CD4-positive, alpha-beta T cell treated with Interleukin-15 for 1 hour (primary cell): ENCODE measurements at regions not wholly inside any gene's neighbourhood (a gene's known extent, or its start where the extent isn't known, plus 50 kb on each side); places are given as distances from the start of the nearest gene placed in this dataset.
"Not testable (repeated sequence)": the region's sequence is repeated elsewhere in the genome, so short reads cannot be mapped to it uniquely, and the experiment has no call there.

ENCODE experiments used
- DNase-seq: peaks from one replicate; pipeline ENCODE4 v3.0.0-alpha.2; 2020

DNA sequence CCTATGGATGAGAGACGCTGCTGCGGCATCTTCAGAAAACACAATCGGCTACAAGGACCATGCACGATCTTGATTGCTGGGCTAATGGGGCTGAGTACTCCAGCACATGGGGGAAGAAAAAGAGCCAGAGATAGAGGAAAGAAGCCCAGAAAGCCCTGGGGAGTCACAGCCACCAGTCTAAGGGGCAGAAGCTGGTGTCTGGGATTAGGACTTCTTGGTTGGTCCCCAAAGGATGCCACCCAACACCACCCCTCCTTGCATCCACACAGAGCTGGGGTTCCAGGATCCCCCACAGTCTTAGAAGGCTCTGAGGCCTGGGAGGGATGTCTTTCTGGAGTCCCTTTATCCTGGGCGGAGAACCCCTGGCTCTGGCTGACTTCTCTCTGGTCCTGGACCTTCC lies 98.4 kb upstream of the TARDBP start:
- no peak for DNase-seq

DNA sequence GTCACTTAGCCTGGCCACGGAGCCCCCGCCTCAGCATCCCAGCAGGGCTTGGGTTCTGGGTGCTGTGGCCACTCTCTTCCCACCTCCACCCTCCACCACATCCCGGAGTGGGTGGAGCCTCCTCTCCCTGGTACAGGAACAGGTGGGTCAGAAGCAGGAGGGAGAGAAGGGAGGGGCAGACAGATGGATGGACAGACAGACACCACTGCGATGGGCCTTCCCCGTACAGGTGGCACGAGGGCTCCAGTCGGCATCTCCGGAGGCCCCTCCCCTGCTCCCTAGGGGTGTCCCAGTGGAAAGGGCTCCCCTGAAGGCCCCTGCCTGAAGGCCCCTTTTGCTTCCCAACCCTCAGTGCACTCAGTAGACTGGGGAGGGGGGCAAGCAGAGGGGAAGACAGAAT lies 96.9 kb upstream of the TARDBP start:
- DNase-seq, result no peak

DNA sequence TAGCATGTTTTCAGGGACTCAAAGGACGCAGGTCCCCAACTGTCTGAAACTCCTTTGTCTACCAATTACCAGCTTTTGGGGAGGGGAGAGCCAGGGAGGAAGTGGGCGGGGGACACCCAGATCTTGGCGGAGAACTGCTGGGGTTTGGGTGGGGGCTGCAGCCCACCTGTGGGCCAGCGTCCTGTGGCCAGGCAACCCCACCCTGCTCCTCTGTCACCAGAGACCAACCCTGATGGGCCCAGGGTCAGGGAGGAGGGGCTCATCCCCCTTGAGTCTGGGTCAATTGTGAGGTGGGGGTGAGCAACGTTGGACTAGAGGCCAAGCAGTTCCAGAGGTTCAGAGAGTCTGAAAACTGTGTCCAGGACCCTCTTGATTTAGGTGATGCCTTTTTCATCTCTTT lies 96.1 kb upstream of the TARDBP start:
- no peak for DNase-seq

DNA sequence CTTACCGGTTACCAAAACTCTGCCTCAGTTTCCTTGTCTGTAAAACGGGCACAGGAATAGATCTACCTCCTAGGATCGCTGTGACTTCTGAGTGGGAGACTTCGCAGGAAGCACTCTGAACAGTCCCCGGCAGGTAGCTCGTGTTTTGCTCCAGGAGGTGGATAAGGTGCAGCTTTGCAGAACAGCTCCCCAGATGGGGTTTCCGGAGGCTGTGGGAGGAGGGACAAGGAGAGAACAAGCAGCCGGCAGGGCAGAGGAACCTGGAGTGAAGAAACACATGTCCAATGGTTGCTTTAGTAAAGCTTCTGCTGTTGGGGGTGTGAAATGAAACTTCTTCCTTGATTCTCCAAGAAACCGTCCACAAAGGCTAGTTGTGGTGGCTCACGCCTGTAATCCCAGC lies 95.5 kb upstream of the TARDBP start:
- no peak for DNase-seq

DNA sequence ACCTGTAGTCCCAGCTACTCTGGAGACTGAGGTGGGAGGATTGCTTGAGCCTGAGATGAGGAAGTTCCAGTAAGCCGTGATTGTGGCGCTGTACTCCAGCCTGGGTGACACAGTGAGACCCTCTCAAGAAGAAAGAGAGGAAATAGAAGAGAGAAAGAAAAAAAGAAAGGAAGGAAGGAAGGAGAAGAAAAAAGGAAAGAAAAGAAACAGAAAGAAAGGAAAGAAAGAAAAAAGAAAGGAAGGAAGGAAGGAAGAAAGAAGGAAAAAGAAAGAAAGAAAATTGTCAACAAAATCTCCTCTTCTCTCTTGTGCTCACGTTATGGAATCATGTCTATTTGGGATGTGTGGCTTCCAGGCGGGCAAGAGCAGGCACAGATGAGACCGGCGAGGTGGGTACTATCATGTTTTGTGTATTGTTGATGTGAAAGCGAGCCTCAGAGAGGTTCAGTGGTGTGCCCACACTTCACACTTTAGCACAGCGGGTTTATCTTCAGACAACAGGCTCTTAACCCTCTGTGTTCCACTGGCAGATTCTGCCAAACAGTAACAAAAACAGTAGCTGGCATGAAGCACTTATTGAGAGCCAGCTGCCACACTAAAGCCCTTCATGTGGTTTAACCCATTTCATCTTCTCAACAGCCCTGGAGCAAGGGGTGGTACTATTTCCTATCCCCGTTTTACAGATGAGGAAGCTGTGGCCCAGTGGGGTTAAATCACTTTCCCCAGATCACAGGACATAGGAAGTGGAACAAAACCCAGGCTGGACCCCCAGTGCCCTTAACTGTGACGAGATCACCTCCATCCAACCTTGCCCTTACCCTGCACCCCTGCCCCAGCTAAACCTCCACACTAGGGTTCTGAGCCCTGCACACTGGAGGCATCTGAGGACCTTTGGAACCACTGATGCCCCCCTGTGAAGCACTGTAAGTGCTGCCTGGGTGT lies 94.7 kb upstream of the TARDBP start:
- no peak for DNase-seq

DNA sequence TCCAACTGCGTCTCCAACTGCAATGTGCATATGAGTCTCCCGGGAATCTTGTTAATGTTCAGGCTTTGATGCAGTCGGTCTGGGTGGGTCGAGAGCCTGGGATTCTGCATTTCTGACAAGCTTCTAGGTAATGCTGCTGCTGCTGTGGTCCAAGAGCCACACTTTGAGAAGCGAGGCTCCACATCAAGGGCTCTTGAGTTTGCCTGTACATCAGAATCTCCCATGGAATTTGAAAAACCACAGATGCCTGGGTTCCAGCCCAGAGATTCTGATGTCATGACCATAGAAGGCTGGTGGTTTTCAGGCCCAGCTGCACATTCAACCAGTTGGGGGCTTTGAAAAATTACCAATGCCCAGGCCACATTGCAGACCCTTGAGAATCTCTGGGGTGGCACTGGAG lies 93.9 kb upstream of the TARDBP start:
- DNase-seq, result no peak

DNA sequence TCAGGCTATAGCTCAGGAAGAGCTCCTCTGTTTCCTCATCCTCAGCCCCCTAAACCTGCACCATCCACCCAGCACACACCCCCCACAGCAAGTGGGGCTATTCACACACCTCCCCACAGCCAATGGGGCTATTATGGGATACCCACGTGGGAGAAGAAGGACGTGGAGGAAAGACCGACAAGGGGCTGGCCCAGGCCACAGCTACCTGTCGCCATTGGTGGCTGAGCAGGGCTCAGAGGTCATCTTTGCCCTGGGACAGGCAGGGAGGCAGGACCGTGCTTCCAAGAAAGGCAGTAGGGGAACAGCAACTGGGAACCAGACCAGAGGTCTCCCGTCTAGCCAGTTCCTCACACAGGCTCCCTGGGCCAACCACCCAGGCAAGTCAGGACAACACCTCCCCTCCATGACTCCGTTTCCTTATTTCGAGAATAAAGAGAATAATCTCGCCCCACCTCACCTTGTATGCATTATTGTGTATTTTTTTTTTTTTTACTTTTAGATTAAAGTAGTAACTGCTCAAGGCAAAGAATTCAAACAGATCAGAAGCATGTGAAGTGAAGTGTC lies 92.3 kb upstream of the TARDBP start:
- no peak for DNase-seq

DNA sequence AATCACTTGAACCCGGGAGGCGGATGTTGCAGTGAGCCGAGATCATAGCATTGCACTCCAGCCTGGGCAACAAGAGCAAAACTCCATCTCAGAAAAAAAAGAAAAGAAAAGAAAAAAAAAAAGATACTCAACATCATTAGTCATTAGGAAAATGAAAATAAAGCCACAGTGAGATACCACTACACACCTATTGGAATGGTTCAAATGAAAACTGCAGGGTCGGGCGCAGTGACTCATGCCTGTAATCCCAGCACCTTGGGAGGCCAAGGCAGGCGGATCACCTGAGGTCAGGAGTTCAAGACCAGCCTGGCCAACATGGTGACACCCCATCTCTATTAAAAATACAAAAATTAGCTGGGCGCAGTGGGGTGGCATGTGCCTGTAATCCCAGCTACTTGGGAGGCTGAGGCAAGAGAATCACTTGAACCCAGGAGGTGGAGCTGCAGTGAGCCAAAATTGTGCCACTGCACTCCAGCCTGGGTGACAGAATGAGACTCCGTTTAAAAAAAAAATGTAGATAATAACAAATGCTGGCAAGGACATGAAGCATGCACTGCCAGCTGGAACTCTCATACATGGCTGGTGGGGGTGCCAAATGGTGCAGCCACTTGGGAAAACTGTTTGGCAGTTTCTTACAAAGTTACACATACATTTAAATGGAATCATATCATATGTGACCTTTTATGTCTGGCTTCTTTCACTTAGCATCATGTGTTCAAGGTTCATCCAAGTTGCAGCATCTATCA lies 90.0 kb upstream of the TARDBP start:
- DNase-seq, result not testable (repeated sequence)

DNA sequence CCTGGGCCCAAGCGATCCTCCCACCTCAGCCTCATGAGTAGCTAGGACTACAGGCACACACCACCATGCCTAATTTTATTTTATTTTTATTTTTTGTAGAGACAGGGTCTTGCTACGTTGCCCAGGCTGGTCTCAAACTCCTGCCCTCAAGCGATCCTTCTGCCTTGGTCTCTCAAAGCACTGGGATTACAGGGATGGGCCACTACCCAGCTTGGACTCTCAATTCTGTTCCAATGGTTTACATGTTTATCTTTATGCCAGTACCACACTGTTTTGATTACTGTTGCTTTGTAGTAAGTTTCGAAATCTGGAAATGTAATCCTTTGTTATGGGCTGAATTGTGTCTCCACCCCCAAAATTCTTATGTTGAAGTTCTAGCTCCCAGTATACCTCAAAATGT lies 88.4 kb upstream of the TARDBP start:
- DNase-seq, result no peak

DNA sequence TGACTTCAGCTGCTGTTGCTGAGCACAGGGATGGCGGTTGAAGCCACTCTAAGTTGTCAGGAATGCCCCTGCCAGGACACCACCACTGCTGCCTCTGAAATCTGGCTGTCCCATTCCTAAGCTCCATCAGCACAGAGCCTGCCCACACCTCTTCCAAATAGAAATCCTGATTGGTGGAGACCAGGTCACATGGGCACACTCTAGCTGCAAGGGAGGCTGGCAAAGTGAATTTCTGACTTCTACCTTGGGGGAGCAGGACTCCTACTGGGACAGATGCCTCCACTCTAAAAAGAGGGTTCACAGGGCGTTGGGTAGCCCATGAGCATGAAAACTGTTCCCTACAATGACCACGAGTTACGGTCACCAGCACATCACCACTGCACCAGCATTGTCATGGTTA lies 83.8 kb upstream of the TARDBP start:
- DNase-seq, result no peak

DNA sequence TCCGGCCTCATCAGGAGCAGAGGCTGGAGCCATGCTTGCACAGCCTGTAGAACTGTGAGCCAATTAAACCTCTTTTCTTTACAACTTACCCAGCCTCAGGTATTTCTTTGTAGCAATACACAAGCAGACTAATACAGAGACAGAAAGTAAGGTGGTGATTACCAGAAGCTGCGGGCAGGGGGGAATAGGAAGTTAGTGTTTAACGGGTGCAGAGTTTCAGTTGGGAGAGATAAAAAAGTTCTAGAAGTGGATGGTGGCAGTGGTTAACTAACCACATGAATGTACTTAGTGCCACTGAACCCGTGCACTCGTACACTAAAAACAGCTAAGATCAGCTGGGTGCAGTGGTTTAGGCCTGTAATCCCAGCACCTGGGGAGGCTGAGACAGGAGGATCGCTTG lies 80.4 kb upstream of the TARDBP start:
- DNase-seq, result no peak

DNA sequence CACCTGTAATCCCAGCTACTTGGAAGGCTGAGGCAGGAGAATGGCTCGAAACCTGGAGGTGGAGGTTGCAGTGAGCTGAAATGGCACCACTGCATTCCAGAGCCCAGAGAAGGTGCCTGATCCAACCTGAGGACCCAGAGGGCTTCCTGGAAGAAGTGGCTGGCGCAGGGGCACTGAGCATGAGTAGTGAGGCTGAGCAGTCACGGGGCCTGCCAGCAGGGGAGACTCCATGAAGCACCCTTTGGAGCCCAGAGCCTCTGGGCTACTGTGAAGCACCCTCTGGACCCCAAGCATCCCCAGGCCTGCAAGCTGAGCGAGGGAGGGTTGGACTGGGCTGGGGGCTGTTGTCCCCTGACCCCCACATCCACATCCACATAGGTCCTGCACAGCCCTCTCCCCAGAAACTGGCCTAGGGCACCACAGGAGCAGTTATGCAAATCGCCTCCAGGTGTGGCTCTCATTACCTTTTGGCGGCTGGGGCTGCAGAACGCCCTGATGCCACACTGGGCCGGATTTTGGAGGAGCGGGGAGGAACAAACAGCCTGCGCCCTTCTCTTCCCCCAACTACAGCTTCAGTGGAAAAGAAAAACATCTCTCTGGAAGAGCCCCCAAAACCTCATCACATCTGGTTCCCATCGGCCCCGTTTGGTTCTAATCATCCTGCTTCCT lies 78.2 kb upstream of the TARDBP start:
- DNase-seq, result no peak

DNA sequence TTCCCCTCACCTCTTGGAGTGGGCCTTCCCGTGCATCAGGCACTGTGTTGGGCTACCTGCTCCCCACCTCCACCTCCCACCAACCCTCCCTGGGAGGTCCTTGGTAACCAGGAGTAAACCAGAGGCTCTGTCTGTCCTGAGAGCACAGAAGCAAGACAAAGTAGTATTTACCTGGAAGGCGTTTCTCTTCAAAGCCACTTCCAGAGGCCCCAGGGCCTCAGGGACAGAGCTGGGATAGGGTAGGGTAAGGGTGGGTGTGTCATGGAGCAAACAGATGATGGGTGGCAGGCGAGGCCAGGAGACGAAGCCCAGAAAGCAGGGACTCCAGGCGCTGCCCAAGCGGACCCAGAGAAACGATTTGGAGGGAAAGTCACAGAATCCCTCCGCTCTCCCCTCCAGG lies 77.2 kb upstream of the TARDBP start:
- DNase-seq, result no peak

DNA sequence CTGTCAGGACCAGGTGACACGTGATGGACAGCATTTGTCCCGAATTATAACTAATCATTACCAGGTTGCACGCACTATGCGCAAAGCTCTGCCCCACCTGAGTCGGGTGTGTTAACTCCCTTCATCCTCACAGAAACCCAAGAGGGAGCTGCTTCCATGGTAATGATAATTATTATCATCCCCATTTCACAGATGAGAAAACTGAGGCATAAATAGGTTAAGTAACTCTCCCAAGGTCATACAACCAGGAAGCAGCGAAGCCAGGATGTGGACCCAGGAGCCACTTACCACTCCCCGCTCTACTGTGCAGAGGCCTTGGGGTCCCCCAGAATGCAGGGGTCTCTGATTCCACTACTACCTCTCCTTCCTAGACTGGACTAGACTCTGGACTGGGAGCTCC lies 76.7 kb upstream of the TARDBP start:
- DNase-seq, result no peak

DNA sequence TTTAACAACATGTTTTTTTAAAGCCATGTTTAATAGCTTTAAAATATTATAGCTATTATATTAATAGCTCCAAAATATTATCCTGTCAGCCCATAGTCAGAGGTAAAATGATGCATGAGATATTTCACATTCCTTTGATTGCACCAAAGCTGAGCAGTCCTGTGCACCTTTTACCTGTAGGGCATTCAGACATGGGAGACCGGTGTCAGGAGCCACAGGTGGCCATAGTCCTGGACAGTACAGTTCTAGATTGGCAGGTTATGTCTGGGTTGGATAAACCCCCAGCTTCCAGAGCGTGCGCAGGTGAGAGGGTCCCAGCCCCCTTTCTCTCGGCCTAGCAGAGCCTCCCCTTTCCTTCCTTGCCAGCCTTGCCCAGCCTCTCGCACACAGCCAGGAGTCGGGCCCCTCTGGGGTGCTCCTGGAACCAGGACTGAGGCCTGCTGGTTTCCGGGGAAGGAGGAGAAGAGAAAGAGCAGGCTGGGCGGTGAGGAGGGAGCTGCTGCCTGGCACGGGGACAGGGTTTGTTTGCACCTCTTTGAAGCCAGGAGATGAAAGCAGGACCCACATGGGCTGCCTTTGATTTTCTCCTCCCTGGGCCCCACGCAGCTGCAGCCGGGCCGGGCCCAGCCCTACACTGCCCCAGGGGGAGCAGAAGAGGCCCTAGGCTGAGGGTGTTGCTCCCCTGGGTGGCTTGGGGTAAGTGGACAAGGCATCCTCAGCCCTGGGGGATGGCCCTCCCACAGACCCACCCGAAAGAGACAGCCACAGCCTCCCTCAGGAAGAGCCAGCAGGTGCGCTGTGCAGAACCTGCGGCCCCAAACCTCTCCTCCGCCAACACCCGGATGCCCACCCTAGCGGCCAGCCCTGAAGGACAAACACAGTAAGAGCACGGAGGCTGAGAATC lies 75.2 kb upstream of the TARDBP start:
- no peak for DNase-seq

DNA sequence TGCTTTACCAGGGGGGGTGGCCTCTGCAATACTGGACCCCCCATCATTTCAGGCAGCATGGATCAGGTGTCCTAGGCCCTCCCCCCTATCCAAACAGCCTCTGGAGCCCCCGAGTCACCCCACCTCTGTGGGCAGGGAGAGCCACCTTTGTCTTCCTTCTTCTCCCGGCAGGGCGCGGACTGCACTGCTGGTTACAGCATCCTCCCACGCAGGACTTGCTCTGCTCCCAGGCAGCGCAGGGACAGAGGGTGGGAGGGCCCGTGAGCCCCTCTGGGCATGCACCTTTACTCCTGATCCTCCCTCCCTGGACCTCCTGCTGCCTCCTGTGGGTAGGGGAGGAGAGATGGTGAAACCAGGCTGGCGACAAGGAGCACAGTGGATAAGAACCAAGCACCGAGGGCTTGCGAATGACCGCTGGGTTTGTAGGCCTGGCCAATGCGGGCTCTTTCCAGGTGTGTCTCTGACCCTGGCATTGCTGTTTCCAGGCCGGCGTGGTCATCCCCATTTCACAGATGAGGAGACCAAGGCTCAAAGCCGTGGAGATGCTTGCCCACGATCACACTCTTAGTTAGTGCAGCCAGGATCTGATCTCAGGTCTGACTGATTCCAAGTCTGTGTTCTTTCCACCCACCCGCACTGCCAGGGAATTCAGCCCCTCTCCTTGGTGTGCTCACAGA lies 73.6 kb upstream of the TARDBP start:
- DNase-seq, result no peak

DNA sequence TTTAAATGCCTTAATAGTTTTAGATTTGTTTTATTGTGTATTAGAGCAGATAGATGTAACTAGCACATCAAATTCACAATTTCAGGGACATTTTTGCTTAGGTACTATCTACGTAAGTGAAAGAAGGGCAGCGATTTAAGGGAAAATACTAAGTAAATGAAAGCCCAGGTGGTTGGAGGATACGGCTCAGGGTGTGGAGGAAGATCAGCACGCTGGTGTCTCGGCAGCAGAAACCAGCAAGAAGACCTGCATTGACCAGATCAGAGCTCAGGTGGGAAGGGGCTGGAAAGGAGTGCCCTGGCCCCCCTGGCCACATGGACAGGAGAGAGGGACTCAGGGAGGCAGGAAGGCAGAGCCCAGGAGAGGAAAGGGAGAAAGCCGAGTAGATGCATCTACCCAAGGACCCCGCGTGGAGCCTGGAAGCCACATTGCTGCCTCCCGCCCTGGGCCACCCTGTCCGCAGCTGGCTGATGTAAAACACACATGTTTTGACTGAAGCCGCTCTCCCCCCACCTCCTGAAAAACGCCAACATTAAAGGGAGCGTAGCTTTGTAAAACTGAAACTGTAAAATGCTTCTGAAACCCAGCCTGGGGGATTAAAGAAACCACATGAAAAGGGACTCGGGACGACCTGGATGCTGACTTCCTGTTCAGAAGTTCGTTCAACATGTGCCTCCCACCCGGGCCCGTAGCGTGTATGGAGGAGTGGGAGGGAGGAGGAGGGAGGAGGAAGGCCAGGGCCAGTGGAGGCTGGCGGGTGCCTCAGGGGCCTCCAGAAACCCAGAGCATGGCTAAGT lies 72.6 kb upstream of the TARDBP start:
- no peak for DNase-seq

DNA sequence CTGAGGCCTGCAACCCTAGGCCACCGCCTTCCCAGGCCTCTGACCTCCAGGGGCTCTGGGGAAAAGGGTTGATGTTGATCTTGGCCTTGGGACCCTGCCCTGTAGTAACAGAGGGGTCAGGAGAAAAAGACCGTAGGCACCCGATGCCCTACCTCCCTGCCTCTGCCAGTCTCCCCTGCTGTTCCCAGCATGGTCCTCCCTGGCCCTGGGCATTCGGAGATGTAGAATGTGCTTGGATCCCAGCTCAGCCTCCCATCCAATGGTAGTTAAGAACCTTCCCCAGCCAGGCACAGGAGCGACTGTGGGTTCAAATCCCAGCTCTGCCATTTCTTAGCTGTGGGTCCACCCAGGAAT lies 72.0 kb upstream of the TARDBP start:
- no peak for DNase-seq

DNA sequence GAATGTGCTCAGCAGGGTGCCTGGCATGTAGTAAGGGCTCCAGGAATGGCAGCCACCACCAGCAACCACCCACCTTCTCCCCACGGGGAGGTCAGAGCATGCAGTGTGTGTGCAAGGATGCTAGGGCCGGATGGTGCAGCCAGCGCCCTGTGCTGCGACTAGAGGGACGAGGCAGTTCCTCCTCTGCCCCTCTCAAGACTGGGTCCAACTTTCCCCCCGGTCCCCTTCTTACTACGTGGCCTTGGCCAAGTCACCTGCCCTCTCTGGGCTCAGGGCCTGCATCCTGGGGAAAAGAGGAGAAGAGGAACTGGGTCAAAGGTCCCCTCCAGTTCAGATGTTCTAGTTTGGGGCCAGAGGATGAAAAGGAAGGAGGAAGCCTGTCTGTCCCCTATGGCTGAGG lies 71.6 kb upstream of the TARDBP start:
- DNase-seq, result no peak

DNA sequence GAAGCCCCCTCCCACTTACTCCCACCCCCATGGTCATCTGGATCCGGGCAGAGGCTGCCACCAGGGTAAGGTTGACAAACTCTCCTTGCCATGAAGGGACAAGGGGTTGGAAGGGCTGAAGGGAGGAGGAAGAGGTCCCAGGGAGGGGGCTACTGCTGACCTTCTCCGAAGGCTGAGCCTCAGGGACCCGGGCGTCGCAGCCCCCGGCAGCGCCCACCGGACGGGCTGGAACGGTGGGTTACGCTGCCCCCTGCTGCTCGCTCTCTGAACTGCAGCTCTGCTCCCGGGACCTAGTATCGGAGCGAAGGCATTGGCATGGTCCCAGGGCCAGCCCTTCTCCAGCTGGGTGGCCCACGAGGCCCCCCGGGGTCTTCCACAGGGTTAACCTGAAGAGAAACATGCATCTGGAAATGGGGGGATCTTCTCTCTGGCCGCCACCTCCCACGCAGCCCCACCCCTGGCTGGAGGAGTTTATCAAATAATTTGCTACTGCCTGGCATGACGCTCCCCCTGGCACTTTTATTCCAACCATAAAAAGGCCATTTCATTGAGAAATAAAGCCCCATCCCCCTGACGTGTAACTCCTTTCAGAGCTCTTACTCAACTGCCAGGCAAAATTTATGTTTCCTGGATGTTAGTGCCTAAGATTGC lies 70.4 kb upstream of the TARDBP start:
- peak; percentile 33 for DNase-seq

DNA sequence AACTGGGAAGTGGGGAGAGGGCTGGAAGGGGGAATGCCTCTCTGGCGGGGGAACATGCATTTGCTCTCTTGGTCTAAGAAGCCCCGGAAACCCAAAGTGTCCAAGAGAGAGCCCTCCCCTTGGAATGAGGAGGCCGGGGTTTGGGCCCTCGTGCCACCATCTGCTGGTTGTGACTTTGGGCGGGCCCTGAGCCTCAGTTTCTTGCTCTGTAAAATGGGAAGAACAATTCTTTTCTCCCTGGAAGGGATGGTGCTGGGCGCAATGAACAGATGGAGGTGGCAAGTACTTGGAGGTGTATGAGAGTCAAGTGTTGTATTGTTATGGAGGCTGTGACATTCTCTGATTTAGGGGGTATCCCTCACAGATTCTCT lies 69.9 kb upstream of the TARDBP start:
- no peak for DNase-seq
